Stimulated activated CD8-positive, alpha-beta memory T cell treated with anti-CD3 and anti-CD28 coated beads, Interleukin-7, amount 100 ng/mL, for 1 hour (primary cell): ENCODE measurements at regions not wholly inside any gene's neighbourhood (a gene's known extent, or its start where the extent isn't known, plus 50 kb on each side); places are given as distances from the start of the nearest gene placed in this dataset.

Source experiments
- DNase-seq, 2 donors: peaks; one replicate each; pipeline ENCODE4 v3.0.0-alpha.2; 2020; ENCODE audit warnings: low read depth in 2 of 2

DNA sequence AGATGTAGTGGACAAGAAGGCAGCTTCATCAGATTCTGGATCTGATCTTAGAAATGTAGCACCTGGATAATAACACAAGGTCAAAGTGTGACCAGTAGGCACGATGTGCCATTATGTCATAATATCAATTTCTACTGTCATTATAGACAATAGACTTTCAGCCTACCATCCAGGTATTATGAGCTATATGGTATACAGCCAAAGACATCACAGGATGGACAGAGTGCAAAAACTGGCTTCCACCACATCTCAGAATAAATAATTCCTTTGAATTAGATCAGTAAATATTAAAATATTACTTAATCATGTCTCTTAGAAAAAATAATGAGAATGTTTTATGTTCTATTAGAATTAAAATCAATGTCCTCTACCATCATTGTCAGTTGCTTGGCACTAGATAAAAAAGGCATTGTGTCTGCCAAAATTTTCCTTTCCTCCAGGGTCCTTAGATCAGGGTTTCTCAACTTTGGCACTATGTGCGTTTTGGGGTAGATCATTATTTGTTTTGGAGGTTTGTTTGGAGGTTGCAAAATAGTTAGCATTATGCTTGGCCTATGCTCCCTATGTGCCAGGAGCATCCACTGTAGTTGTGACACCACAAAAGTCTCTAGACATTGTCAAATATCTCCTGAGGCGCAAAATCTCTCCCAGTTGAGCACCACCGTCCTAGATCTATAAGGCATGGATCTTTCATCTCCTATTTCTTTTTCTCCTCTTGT is 86.7 kb upstream of the NRIP1 start:
- no peak for DNase-seq

DNA sequence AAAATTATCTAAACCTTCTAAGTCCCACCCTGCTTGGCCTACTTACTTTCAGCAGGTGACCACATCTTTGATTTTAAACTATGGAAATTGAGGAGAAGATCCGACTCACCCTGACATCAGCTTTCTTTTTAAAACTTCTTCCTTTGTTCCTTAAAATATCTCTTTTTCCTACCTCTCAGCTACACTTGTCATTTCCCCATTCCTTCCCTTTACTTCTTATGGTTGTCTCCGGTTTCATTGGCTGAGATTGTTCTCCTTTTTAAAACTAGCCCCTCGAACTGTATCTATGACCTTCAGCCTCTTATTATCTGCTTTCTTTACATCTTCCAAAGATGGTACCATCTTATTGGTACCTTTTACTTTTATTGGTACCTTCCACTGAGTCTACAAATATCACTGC is 87.8 kb upstream of the NRIP1 start:
- no peak for DNase-seq

DNA sequence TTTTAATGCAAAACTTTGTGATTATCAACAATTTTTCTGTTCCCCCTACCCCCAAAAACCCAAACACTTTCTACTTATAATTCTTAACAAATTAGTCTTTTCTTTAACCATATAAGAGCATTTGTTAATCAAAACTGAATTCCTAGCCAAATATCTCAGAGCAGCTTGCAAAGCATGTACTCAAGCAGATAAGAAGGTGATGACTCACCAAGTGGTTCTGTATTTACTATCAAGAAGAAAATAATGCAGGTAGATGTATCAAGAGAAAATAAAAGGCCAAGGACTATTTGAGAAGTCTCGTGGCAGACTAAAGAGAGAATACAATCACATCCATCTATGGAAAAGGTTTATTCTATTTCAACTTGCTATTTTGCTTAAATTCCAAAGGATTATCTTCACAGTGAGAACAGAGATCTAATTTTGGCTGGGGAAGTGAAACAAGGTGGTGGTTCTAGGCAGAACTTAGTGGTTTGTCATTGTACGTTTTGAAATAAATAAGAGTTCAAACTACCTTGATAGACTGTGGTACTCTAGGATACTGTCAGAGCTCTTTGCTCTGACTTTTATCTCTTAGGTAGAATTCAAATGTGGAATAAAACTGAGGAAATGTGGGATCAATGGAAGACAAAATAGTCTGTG is 94.7 kb upstream of the NRIP1 start:
- no peak for DNase-seq

DNA sequence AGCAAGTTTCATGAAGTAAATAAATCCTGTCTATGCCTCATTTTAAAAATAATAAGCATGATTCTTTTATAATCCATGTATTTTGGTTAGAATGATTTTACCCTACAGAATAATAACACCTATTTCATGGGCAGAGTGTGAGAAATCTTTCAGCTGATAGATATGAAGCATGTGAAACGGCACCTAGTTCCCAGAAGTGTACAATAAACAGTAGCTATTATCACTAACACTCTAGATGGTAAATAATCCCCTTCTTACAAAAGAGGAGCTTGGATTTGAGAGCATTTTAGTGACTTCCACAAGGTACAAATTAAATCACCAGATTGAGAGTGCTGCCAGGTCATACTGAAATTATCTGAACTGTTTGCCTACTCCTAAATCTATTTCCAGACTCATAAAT is 95.3 kb upstream of the NRIP1 start:
- DNase-seq: no peak

DNA sequence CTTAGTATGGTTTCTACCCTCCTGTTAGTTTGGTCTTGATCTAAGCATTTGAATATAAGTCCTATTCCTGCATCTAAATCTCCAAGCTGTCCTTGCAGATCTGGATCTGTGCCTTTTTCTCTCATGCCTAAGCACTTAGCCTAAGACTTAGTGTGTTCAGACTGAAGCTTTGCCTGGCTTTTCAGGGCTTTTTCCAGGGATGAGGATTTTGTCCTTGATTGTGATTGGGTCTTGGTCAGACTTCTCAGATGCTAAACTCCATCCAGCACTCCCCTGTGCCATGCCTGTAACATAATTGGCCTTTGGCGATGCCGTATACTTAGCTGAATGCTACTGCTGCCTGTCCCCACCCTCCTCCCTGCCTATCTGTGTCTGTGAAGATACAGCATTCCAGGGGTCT is 98.1 kb upstream of the NRIP1 start:
- DNase-seq: no peak

DNA sequence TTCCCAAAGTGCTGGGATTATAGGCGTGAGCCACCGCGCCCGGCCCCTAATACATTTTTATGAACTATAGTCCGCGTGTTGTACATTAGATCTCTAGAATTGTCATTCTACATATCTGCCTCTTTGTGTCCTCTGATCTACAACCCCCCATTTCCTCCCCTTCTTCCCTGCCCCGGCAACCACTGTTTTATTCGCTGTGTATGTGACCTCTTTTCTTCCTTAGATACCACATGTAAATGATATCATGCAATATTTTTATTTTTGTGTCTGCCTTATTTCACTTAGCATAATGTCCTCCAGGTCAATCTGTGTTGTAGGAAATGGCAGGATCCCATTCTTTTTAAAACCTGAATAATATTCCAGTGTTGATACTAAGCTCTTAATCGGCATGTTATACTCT is 99.5 kb upstream of the NRIP1 start:
- no peak for DNase-seq

DNA sequence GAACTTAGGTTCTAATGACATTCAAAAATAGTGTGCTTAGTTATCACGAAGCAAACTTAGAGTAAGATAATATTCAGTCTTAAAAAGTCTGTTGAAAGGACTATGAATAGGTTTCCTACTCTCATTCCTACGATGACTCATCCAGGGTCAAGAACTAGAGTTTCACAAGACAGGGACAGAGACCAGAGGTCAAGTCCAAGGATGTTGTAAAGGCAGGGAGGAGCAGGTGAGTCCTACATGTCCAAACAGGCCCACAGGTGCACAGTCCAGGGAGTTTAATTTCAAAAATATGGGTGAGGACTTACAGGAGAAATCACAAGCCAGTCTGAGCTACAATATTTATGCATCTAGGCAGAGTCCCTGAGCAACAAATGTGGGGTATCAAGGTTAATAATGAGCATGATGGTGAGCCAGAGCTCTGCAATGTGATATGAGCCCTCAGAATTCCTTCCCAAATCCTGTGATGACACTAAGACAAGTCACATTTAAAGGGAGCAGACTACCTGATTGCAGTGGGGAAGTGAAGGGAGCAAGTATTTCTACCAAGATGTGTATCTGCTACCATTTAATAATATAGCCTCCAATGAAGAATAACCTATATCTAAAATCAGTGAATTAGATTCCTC is 100.0 kb upstream of the NRIP1 start:
- no peak for DNase-seq

DNA sequence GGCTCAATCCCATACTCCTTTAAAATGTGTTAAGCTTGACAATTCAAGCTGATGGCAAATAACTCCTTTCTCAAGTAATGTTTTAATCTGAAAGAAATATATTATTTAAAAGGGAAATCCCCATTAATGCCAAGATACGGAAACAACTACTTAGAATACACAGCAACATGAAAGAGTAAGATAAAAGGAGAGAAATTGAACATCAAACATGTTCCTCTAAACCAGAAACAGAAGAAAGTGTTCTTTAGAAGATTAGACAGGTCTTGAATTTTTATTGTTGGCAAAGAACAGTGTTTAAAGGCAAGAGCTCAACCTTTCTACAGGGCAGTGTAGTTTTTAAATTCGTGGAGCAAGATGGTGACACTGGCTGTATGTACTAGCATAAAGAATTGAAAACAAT is 105.8 kb upstream of the NRIP1 start:
- DNase-seq: no peak

DNA sequence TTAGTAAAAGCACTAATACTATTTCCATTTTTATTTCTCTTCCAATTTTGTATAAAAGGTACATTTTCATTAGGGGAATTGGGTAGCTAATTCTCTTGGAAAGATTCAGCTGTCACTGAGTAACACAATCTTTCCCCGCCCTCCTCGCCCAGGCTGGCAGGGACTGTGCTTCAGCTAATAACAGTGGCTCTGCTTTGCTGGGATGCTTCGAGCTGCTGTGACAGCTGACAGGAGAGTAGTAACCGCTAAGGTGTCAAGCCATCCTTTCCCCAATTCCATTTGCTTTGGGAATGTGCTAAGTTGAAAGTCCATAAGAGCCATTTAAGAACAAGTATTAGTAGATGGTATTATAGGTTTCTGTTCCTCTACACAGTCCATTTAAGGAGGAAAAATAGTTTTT is 106.7 kb upstream of the NRIP1 start:
- no peak for DNase-seq

DNA sequence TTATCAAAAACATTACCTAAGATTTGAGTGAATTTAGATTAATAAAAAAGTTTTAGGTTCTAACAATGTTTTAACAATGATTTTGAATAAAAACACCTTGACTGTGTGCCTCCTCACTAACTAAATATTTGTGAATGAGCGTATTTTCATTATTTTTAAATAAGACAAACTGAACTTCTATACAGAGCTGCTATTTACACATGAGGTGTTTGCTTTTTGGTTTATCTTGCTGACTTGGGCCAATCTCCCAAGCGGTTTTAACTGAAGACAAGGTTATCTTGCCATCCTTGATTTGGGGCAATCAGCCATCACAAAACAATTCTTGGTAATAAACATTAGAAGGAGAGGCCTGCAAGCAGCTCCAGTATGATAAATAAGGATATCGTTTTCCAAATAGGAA is 108.2 kb upstream of the NRIP1 start:
- DNase-seq: no peak

DNA sequence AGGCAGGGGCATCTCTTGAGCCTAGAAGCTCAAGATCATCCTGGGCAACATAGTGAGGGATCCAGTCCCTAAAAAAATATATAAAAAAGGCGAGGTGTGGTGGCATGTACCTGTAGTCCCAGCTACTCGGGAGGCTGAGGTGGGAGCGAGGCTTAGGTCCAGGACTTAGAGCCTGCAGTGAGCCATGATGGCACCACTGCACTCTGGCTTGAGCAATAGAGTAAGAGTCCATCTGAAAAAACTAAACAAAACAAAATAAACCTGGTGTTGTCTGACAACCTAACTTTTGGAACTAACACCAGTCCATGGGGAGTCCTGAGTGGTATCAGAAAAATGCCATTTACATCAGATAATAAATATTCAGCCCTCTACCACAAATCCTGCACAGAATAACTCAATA is 110.1 kb upstream of the NRIP1 start:
- no peak for DNase-seq

DNA sequence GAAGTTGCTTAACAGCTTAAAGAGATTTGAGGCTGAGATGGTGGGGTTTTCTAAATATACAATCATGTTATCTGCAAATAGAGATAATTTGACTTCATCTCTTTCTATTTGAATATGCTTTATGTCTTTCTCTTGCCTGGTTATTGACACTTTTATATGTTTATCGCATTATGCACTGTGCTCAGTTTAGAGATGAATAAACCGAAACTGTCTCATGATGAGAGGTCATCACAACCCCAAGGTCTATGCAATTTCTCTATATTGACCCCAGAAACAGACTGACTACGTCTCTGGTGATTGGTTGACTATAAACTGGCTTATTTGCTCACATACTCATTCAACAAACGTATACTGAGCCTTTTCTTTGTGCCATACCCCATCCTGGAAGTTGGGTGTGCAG is 117.9 kb upstream of the NRIP1 start:
- no peak for DNase-seq

DNA sequence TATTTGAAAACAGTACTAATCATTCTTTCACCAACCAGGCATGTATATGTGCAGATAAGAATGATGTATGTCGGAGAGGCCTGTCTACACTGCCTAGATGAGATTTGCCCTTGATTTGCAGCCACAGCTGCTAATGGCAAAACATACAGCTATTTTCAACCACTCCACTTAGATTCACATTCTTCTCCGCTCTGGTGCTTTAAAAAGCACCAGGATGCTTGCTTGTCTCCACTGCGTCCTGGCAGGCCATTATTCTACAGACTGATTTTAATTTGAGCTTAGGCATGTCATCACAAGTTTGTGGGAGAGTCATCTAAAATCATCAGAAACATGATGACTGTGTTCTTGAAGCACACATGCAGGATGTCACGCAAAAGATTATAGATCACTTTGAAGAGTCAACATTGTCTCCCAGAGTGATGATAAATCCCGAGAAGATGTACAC is 119.0 kb upstream of the NRIP1 start:
- no peak for DNase-seq

DNA sequence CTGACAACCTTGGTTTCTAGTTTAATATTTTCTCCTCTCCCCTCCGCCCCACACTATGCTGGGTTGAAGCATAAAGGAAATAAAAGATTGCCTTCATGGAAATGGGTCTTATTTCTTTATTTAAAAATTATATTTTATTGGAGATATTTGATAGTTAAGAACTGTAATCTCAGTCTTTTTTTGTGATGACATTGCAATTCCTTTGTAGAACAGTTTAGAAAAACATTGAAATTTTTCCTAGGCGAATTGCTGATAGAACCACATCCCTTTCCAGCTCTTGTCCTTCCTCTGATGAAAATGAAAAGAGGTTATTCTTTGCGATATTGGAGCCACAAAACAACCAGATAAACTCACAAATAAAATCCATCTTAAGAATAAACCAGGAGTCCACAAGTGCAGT is 125.6 kb upstream of the NRIP1 start:
- DNase-seq: no peak

DNA sequence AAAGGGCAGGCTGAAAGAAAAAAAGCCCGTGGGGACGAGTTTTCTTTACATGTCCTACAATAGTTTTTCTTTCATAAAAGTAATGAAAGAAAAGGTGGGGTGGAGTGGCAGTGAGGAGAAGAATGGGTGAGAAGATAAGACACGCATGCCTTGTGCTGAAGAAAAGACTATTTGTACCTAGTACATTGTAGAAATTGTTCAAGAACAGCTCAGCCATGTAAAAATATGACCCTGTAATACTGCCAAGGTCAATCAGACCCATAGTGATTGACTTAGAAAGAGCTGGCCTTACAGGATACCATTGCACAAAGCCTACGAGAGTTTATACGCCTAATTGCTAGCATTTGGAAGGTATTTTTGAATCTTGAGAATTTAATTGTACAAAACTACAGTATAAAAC is 126.0 kb upstream of the NRIP1 start:
- no peak for DNase-seq

DNA sequence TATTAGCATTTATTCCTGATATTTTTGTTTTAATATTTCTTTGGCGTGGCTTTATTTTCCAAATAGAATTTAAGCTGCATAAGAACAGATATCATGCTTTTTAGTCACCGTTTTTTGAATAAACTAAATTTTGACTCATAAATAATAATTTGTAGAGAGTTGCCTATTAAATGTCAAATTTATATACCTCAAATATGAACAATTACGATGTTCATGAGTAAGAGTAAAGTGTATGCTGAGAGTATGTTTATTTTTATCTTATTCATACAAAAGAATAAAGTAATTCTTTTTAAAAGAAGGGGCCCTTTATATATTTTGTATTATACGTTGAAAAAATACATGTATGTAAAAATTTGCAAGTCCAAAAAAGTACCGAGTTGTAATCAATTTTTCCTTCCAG is 126.5 kb upstream of the NRIP1 start:
- DNase-seq: no peak

DNA sequence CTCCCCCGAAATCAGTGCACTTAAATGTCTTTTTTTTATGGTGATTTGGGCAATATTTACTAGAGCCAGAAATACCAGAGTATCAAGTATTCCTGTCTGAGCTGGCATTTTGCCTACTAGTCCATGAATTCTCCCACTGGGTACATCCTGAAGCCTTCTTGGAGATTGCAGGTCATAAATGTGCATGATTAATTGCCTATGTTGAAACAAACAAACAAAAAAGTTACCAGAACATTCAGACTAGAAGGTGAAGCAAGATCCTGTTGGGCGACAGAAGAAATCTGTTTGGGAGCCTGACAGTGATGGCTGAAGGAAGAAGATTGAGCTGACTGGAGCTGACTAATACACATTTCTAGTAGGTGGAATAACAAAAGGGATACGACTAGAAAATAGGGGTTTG is 127.4 kb upstream of the NRIP1 start:
- no peak for DNase-seq

DNA sequence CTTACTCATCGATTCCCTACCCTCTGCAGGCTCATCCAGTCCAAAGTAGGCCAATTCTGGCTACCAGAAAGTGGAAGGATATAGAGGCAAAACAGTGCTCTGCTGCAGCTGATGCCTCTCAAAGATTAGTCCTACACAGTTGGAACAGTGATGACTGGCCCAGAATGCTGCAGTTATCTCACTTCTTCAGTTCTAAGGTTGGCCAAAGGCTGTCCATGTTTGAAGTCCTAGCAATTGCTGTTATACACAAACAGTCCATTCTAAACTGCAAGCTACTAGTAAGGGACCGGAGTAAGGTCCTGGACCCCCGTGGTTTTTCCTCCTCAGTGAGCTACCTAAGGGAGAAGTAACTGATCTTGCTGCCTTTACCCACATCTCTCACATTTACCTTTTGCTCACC is 129.1 kb upstream of the NRIP1 start:
- no peak for DNase-seq

DNA sequence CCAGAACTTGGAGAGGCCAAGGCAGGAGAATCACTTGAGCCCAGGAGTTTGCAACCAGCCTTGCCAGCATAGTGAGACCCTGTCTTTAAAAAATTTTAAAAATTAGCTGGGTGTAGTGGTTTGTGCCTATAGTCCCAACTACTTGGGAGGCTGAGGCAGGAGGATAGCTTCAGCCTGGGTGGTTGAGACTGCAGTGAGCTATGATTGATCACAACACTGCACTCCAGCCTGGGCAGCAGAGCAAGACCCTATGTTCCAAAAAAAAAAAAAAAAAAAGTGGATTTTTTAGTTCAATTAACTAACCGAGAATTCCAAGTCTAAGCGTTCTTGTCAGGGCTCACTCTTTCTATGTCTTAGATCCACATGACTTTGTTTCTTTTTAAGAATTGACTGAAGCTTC is 130.3 kb upstream of the NRIP1 start:
- DNase-seq: no peak

DNA sequence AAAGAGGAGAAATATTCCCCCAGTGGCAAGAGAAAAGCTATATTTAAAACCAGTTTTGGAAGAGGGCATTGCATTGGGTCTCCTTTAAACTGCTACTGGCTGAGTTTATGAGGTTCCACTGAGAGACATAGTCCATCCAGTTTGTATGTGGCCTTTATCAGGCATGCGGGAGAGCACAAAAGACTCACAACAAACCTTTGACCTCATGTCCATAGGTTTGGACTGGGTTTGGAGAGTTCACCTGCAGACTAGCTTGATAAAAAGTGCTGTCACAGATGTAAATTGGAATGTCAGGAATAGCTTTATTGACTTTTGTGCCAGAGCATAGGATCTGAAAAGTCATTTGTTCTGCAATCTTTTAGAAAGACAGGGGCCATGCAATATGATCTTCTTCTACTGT is 131.0 kb upstream of the NRIP1 start:
- no peak for DNase-seq

DNA sequence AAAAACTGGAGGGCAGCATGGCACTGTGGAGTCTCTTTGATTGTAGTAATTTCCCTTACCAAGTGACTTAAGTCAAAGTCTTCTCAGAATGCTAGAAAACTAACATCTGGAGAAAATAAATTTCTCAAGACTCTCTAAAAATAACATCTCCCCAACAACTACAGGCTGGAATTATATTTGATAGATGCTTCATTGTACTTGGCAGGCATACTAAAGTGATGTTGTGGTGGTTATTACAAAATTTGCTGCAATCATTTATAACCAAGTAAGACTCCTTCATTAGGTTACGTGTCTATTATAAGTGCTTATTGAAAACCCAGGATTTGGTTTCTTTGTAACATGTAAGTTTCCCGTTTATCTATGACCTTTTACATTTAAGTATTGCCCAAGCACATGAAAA is 132.9 kb upstream of the NRIP1 start:
- no peak for DNase-seq

DNA sequence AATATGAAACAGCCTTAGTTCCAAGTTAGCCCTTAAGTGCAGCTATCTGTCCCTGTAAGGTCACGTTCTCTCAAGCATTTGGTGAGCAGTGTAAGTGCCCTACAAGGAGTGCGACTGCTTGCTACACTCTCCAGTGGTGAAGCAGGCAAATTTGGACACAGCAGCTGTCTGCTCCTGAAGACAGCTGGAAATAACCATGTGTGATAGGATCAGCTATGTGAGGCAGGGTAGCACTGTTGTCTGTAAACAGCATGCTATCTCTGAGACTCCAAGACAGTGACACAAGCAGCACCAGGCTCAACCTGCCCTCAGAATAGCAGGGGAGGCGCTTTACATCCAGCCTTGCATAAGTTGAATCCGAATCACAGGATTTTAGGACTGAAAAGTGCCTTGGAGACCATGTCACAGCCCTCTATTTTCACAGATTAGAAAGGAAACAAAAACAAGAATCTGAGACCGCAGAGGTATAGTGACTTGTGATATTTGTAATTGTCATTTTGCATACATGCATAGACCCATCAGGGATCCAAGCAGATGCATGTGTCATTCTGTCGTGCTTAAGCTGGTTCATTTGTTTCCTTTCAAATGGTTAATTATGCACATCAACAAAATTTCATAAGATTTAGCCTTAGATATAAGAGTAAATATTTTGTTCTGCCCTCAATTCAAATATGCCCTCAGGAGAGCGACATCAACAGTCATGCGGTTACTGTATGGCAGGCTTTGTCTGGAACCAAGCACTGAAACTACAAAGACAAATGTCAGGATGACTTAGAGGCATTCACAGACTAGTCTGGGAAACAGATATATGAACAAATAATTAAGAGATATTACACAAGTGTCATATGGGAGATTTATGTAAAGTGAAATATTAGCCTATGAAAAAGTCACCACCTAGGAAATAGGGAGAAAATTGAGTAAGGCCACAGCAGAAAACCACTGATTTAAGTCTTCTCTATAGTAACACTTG is 134.9 kb upstream of the NRIP1 start:
- DNase-seq: no peak
